ENCODE measurements at regions not wholly inside any gene's neighbourhood (a gene's known extent, or its start where the extent isn't known, plus 50 kb on each side); places are given as distances from the start of the nearest gene placed in this dataset.
"Not testable (repeated sequence)": the region's sequence is repeated elsewhere in the genome, so short reads cannot be mapped to it uniquely, and the experiment has no call there.

GRCh38 chr7:10612950-10613349, 360.7 kb upstream of the PHF14 start:
- DNase-seq (ENCODE audit: low read depth in 4 of 4, low spot score in 3 of 4) = no peak

GRCh38 chr7:10618953-10619352, 354.7 kb upstream of the PHF14 start:
- DNase-seq (ENCODE audit: low read depth in 4 of 4, low spot score in 3 of 4) = no peak

GRCh38 chr7:10632712-10633111, 341.0 kb upstream of the PHF14 start:
- DNase-seq (ENCODE audit: low read depth in 4 of 4, low spot score in 3 of 4) = no peak

- DNase-seq (ENCODE audit: low read depth in 4 of 4, low spot score in 3 of 4) = no peak
These were observed 339.4 kb upstream of the PHF14 start for GRCh38 chr7:10634239-10634638.

- DNase-seq (ENCODE audit: low read depth in 4 of 4, low spot score in 3 of 4) = no peak
These were observed 335.7 kb upstream of the PHF14 start for GRCh38 chr7:10637991-10638390.

- no peak for DNase-seq (ENCODE audit: low read depth in 4 of 4, low spot score in 3 of 4)
These were observed 330.1 kb upstream of the PHF14 start for GRCh38 chr7:10643545-10643944.

GRCh38 chr7:10644849-10645248, 328.8 kb upstream of the PHF14 start:
- no peak for DNase-seq (ENCODE audit: low read depth in 4 of 4, low spot score in 3 of 4)

- no peak for DNase-seq (ENCODE audit: low read depth in 4 of 4, low spot score in 3 of 4)
These were observed 327.5 kb upstream of the PHF14 start for GRCh38 chr7:10646194-10646593.

- no peak for DNase-seq (ENCODE audit: low read depth in 4 of 4, low spot score in 3 of 4)
These were observed 325.4 kb upstream of the PHF14 start for GRCh38 chr7:10648289-10648688.

- not testable (repeated sequence) for DNase-seq (ENCODE audit: low read depth in 4 of 4, low spot score in 3 of 4)
These were observed 324.6 kb upstream of the PHF14 start for GRCh38 chr7:10649120-10649519.

GRCh38 chr7:10655031-10655430, 318.6 kb upstream of the PHF14 start:
- DNase-seq (ENCODE audit: low read depth in 4 of 4, low spot score in 3 of 4) = no peak

- no peak for DNase-seq (ENCODE audit: low read depth in 4 of 4, low spot score in 3 of 4)
These were observed 316.5 kb upstream of the PHF14 start for GRCh38 chr7:10657201-10657600.

- no peak for DNase-seq (ENCODE audit: low read depth in 4 of 4, low spot score in 3 of 4)
These were observed 315.8 kb upstream of the PHF14 start for GRCh38 chr7:10657837-10658236.

GRCh38 chr7:10662491-10662890, 311.2 kb upstream of the PHF14 start:
- DNase-seq (ENCODE audit: low read depth in 4 of 4, low spot score in 3 of 4) = no peak

- DNase-seq (ENCODE audit: low read depth in 4 of 4, low spot score in 3 of 4) = no peak
These were observed 310.4 kb upstream of the PHF14 start for GRCh38 chr7:10662982-10663884.

GRCh38 chr7:10672186-10672585, 301.5 kb upstream of the PHF14 start:
- no peak for DNase-seq (ENCODE audit: low read depth in 4 of 4, low spot score in 3 of 4)

GRCh38 chr7:10677211-10677610, 296.5 kb upstream of the PHF14 start:
- DNase-seq (ENCODE audit: low read depth in 4 of 4, low spot score in 3 of 4) = no peak

GRCh38 chr7:10677668-10678232, 295.9 kb upstream of the PHF14 start:
- DNase-seq (ENCODE audit: low read depth in 4 of 4, low spot score in 3 of 4) = no peak

GRCh38 chr7:10684606-10685005, 289.1 kb upstream of the PHF14 start:
- DNase-seq (ENCODE audit: low read depth in 4 of 4, low spot score in 3 of 4) = no peak

GRCh38 chr7:10685040-10685439, 288.6 kb upstream of the PHF14 start:
- no peak for DNase-seq (ENCODE audit: low read depth in 4 of 4, low spot score in 3 of 4)

GRCh38 chr7:10688544-10688943, 285.1 kb upstream of the PHF14 start:
- DNase-seq (ENCODE audit: low read depth in 4 of 4, low spot score in 3 of 4) = no peak

- no peak for DNase-seq (ENCODE audit: low read depth in 4 of 4, low spot score in 3 of 4)
These were observed 277.6 kb upstream of the PHF14 start for GRCh38 chr7:10696064-10696463.

Data from right renal pelvis (tissue), 4 donors.